Endothelial cell of umbilical vein (primary cell): ENCODE measurements at regions not wholly inside any gene's neighbourhood (a gene's known extent, or its start where the extent isn't known, plus 50 kb on each side); places are given as distances from the start of the nearest gene placed in this dataset.

ENCODE experiments used
- BruUV-seq: library from RNA; stranded (reverse); fragments of 400-500 nt; replicated peaks from 2 replicates; lab custom pipeline; 2021; lab: Mats Ljungman, UMichigan
- CTCF ChIA-PET: fragments of 300-600, 350-600 bp; sonication (Branson Sonifier 250); formaldehyde crosslinking; loops from one replicate; lab custom pipeline; 2021; ENCODE audit warnings: antibody characterized with exemption, inconsistent platforms; lab: Charles Lee
- POLR2A ChIA-PET: fragments of 300-600, 350-600 bp; sonication (Branson Sonifier 250); formaldehyde crosslinking; loops from one replicate; lab custom pipeline; 2021; ENCODE audit warnings: antibody characterized with exemption, inconsistent platforms; lab: Charles Lee
- DNase-seq: peaks from one replicate; pipeline ENCODE4 v3.0.0-alpha.2; 2011; ENCODE audit warnings: low read depth, low spot score
- FAIRE-seq: peaks from 2 replicates; lab custom pipeline; 2011; peaks lifted over from hg19 to GRCh38; lab: Jason Lieb, UNC
- H2AFZ ChIP-seq: 2 replicates; pipeline ENCODE4 v1.6.0; 2012; ENCODE audit warnings: low read depth, low read length, control low read depth, inconsistent platforms
- H3K27ac ChIP-seq: 2 replicates; pipeline ENCODE4 v1.5.1; 2011; ENCODE audit warnings: low read depth, mild to moderate bottlenecking, control low read depth, low read length, moderate library complexity; ENCODE audit not compliant: insufficient read depth
- H3K27me3 ChIP-seq, 2 experiments: 2 replicates each; pipeline versions ENCODE4 v1.6.0 to v1.6.1; 2011; ENCODE audit warnings: low read length in 2 of 2, mixed read lengths in 1 of 2; ENCODE audit not compliant: control insufficient read depth in 2 of 2, insufficient read depth in 2 of 2
- H3K36me3 ChIP-seq, 2 experiments: 2 replicates in 1 of 2; 3 replicates in 1 of 2; pipeline ENCODE4 v1.5.1; 2011; ENCODE audit warnings: low read length in 2 of 2, mild to moderate bottlenecking in 1 of 2, moderate library complexity in 1 of 2; ENCODE audit not compliant: control insufficient read depth in 2 of 2, insufficient read depth in 2 of 2; ENCODE audit errors: extremely low read depth in 1 of 2
- H3K4me1 ChIP-seq: 3 replicates; pipeline ENCODE4 v1.5.1; 2011; ENCODE audit warnings: mild to moderate bottlenecking, low read length; ENCODE audit not compliant: control insufficient read depth, insufficient read depth; ENCODE audit errors: extremely low read depth
- H3K4me2 ChIP-seq: 2 replicates; pipeline ENCODE4 v1.6.1; 2011; ENCODE audit warnings: low read length, control low read depth, mixed read lengths; ENCODE audit not compliant: insufficient read depth
- H3K4me3 ChIP-seq, 3 experiments: fragments of 200-600 bp in 1 of 3; sonication (generic), shearing (Covaris generic) in 1 of 3; replicated peaks in 1 of 3; 2 replicates each; pipeline ENCODE4 v1.5.1; 2011 to 2016; ENCODE audit warnings: control low read depth in 3 of 3, low read length in 3 of 3, mild to moderate bottlenecking in 2 of 3, inconsistent platforms in 1 of 3, low read depth in 1 of 3, moderate library complexity in 1 of 3; ENCODE audit not compliant: insufficient read depth in 1 of 3
- H3K79me2 ChIP-seq: 2 replicates; pipeline ENCODE4 v1.6.0; 2012; ENCODE audit warnings: low read length, inconsistent platforms; ENCODE audit not compliant: control insufficient read depth, insufficient read depth
- H3K9ac ChIP-seq: replicated peaks from 2 replicates; pipeline ENCODE3; 2011; ENCODE audit warnings: low read length, control low read depth; ENCODE audit not compliant: insufficient read depth; ENCODE audit errors: extremely low read depth
- H3K9me1 ChIP-seq: replicated peaks from 3 replicates; pipeline ENCODE4 v1.6.0; 2011; ENCODE audit warnings: mild to moderate bottlenecking, low read length; ENCODE audit not compliant: control insufficient read depth, insufficient read depth; ENCODE audit errors: extremely low read depth
- H3K9me3 ChIP-seq: replicated peaks from 2 replicates; pipeline ENCODE4 v1.5.1; 2012; ENCODE audit warnings: low read length, inconsistent platforms; ENCODE audit not compliant: control insufficient read depth, insufficient read depth
- H4K20me1 ChIP-seq: replicated peaks from 2 replicates; pipeline ENCODE3; 2011; ENCODE audit warnings: mild to moderate bottlenecking, low read length; ENCODE audit not compliant: control insufficient read depth, insufficient read depth; ENCODE audit errors: extremely low read depth
- EZH2 ChIP-seq: IDR thresholded peaks from 2 replicates; pipeline ENCODE4 v1.6.1; 2012; ENCODE audit warnings: borderline replicate concordance, low read depth, mild to moderate bottlenecking, moderate library complexity, low read length, inconsistent platforms; ENCODE audit not compliant: severe bottlenecking
- FOS ChIP-seq: IDR thresholded peaks from 2 replicates; pipeline ENCODE4 v1.6.1; 2011; ENCODE audit warnings: mild to moderate bottlenecking, low read length, moderate library complexity, borderline replicate concordance; ENCODE audit not compliant: insufficient read depth
- GATA2 ChIP-seq: IDR thresholded peaks from 2 replicates; pipeline ENCODE4 v1.7.0; 2011; ENCODE audit warnings: low read depth, mild to moderate bottlenecking, moderate library complexity, mixed read lengths, low read length; ENCODE audit not compliant: insufficient read length, insufficient read depth
- JUN ChIP-seq: IDR thresholded peaks from 2 replicates; pipeline ENCODE4 v1.6.1; 2011; ENCODE audit warnings: borderline replicate concordance, low read depth; ENCODE audit not compliant: insufficient read length, insufficient read depth
- MYC ChIP-seq: IDR thresholded peaks from one replicate; pipeline ENCODE4 v1.6.1; 2011; ENCODE audit warnings: mild to moderate bottlenecking, low read depth, low read length
- POLR2A ChIP-seq: IDR thresholded peaks from 2 replicates; pipeline ENCODE4 v1.6.1; 2012; ENCODE audit warnings: low read depth, mild to moderate bottlenecking, control low read depth, low read length
- POLR2AphosphoS5 ChIP-seq: IDR thresholded peaks from 2 replicates; pipeline ENCODE4 v1.6.1; 2012; ENCODE audit warnings: low read depth, mild to moderate bottlenecking, control low read depth, low read length, moderate library complexity; ENCODE audit not compliant: insufficient read depth
- dilution Hi-C: fragments of 300-500 bp; cut with MboI; formaldehyde crosslinking; loops from one replicate; pipeline ENCODE4 v1.15.0; 2019; ENCODE audit warnings: low sequenced_read_pairs; ENCODE audit not compliant: extremely low pct_ligation_motif_present
- intact Hi-C: fragments of 100-400 bp; cut with micrococcal nuclease; formaldehyde crosslinking; loops from one replicate; pipeline ENCODE4 v1.10.0; 2022
- TF ChIP-seq, protein P1 (sequence below), 2 donors: IDR thresholded peaks; 1 replicate in 1 of 2; 2 replicates in 1 of 2; pipeline ENCODE4 v1.5.1; 2011; ENCODE audit warnings: low read length in 2 of 2, mild to moderate bottlenecking in 2 of 2, moderate library complexity in 2 of 2, control low read depth in 1 of 2, inconsistent platforms in 1 of 2, low read depth in 1 of 2; ENCODE audit not compliant: insufficient read depth in 1 of 2; ENCODE audit errors: extremely low read depth in 1 of 2
- TF ChIP-seq, protein P2 (sequence below): IDR thresholded peaks from 2 replicates; pipeline ENCODE4 v1.6.1; 2011; ENCODE audit not compliant: insufficient read depth, insufficient read length

DNA sequence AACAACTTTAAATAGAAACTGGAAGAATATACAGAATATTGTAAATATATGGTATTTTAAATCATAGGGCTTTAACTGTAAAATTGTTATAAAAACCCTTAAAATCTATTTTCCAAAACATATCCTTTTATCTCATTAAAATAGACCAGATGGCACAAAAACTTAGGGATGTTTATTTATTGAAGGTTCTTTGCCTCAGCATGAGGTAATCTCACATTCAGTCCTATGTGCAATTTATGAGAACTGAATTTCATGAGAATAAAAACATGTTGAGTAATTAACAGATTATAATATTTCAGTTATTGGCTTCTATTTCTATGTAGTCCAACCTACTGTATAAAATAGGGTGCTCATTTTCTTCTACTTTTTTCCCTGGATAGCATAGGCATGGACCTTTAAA lies 329.2 kb upstream of the PRR16 start:
- FAIRE-seq: no peak
- no peak overlapping the region for H3K27ac ChIP-seq
- no peaks in the 10 kb centered on the region for H3K9me1 ChIP-seq
- H3K4me2 ChIP-seq: no peak overlapping the region
- no peaks in the 10 kb centered on the region for H4K20me1 ChIP-seq
- dilution Hi-C loops (no loop called here), intact Hi-C loops (no loop called here)
- ChIA-PET CTCF (interaction anchor here (1.0 kb wide), 1 partner anchor 8 kb away, joined by 3 read pairs; no protein-coding TSS in a partner anchor), POLR2A (no interaction called here)
- H2AFZ ChIP-seq: no peak overlapping the region
- no peak for DNase-seq
- no peak overlapping the region for H3K4me3 ChIP-seq
- H3K27me3 ChIP-seq: no peaks in the 10 kb centered on the region
- H3K79me2 ChIP-seq: no peaks in the 10 kb centered on the region
- H3K36me3 ChIP-seq: no peaks in the 10 kb centered on the region
- no peaks in the 10 kb centered on the region for H3K4me1 ChIP-seq
- TF ChIP-seq FOS (no peak), MYC (no peak), JUN (no peak), POLR2AphosphoS5 (no peak), GATA2 (no peak), EZH2 (no peak), POLR2A (no peak)
- TF ChIP-seq, protein P1, sequence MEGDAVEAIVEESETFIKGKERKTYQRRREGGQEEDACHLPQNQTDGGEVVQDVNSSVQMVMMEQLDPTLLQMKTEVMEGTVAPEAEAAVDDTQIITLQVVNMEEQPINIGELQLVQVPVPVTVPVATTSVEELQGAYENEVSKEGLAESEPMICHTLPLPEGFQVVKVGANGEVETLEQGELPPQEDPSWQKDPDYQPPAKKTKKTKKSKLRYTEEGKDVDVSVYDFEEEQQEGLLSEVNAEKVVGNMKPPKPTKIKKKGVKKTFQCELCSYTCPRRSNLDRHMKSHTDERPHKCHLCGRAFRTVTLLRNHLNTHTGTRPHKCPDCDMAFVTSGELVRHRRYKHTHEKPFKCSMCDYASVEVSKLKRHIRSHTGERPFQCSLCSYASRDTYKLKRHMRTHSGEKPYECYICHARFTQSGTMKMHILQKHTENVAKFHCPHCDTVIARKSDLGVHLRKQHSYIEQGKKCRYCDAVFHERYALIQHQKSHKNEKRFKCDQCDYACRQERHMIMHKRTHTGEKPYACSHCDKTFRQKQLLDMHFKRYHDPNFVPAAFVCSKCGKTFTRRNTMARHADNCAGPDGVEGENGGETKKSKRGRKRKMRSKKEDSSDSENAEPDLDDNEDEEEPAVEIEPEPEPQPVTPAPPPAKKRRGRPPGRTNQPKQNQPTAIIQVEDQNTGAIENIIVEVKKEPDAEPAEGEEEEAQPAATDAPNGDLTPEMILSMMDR (IDR thresholded peaks at IDR 0.05; ENCODE audit: extremely low read depth in 1 of 2, insufficient read depth in 1 of 2, low read depth in 1 of 2, low read length in 2 of 2): no peak
- TF ChIP-seq, protein P2, sequence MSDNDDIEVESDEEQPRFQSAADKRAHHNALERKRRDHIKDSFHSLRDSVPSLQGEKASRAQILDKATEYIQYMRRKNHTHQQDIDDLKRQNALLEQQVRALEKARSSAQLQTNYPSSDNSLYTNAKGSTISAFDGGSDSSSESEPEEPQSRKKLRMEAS: no peak
- H3K9me3 ChIP-seq: no peaks in the 10 kb centered on the region
- BruUV-seq: no TSS peak
- H3K9ac ChIP-seq: no peak overlapping the region
